Hippocampal formation (tissue), 2 donors: ENCODE measurements at regions not wholly inside any gene's neighbourhood (a gene's known extent, or its start where the extent isn't known, plus 50 kb on each side); places are given as distances from the start of the nearest gene placed in this dataset.
"Not testable (repeated sequence)": the region's sequence is repeated elsewhere in the genome, so short reads cannot be mapped to it uniquely, and the experiment has no call there.

Experiments used
- DNase-seq, 2 donors: peaks; one replicate each; lab custom pipeline; 2025; lab: John Stamatoyannopoulos, UW

- no peak for DNase-seq
These were observed 68.0 kb upstream of the INSIG1 start for GRCh38 chr7:155229548-155230168.

- peak; percentile 65 to 74 for DNase-seq
These were observed 67.5 kb upstream of the INSIG1 start for GRCh38 chr7:155230169-155230593.

GRCh38 chr7:155231241-155231800 lies 66.4 kb upstream of the INSIG1 start:
- DNase-seq = no peak

GRCh38 chr7:155231941-155232340 lies 65.7 kb upstream of the INSIG1 start:
- no peak for DNase-seq

GRCh38 chr7:155232911-155233310 lies 64.8 kb upstream of the INSIG1 start:
- no peak for DNase-seq

- no peak for DNase-seq
These were observed 64.1 kb upstream of the INSIG1 start for GRCh38 chr7:155233311-155234157.

GRCh38 chr7:155234158-155234492 lies 63.6 kb upstream of the INSIG1 start:
- DNase-seq = no peak

GRCh38 chr7:155234950-155235789 lies 62.5 kb upstream of the INSIG1 start:
- DNase-seq = no peak

- DNase-seq = no peak
These were observed 61.3 kb upstream of the INSIG1 start for GRCh38 chr7:155236386-155236785.

GRCh38 chr7:155237297-155237696 lies 60.4 kb upstream of the INSIG1 start:
- DNase-seq = no peak

- no peak for DNase-seq
These were observed 59.9 kb upstream of the INSIG1 start for GRCh38 chr7:155237730-155238129.

- DNase-seq = not testable (repeated sequence)
These were observed 58.1 kb upstream of the INSIG1 start for GRCh38 chr7:155239431-155240087.

GRCh38 chr7:155244675-155245074 lies 53.0 kb upstream of the INSIG1 start:
- no peak for DNase-seq

- no peak for DNase-seq
These were observed 50.0 kb upstream of the INSIG1 start for GRCh38 chr7:155247479-155248365.
